ENCODE measurements at regions not wholly inside any gene's neighbourhood (a gene's known extent, or its start where the extent isn't known, plus 50 kb on each side); places are given as distances from the start of the nearest gene placed in this dataset.

DNA sequence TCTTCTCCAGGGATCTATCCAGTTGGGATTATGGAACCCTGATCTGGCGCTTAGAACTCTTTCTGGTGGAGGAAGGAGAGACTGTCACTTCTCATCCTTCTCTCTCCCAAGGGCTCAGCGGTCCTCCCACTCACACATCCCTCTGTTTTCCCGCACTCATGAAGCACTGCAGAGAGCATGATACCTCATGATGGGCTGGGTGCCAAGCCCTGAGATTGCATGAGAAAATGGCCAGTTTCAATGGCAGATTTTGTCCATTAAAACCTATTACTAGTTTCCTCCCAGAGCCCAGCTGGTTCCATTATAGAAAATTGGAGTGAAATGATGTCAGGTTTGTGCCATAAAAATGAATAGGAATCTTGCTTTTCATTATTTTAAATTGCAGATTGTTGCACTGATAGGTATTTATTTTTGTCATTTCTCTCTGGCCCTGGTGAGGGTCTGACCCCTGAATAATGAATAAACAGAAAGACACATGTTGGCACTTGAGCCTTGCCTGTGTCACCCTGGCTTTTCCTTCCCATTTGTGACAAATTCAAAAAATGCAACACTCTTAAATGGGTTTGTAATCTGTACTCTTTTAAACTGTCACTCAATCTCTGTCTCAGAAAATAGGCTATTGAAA, 1151.1 kb downstream of the TYW1 start:
- no peak overlapping the region for H3K4me3 ChIP-seq (ENCODE audit: insufficient read depth, low read depth, low read length, poor library complexity, severe bottlenecking)
- no peak for DNase-seq

GRCh38 chr7:68148440-68148839, 1151.8 kb downstream of the TYW1 start:
- Histone ChIP-seq H3K27me3 (replicated peaks; ENCODE audit: control insufficient read depth, insufficient read depth, low read length, poor library complexity, severe bottlenecking) (no peaks in the 10 kb centered on the region), H3K27ac (ENCODE audit: insufficient read depth, low read length, poor library complexity, severe bottlenecking) (no peak overlapping the region), H3K4me3 (ENCODE audit: insufficient read depth, low read depth, low read length, poor library complexity, severe bottlenecking) (no peak overlapping the region), H3K9me3 (ENCODE audit: control insufficient read depth, low read length) (no peaks in the 10 kb centered on the region), H3K4me1 (ENCODE audit: control insufficient read depth, insufficient read depth, low read length, poor library complexity, severe bottlenecking) (no peaks in the 10 kb centered on the region), H3K36me3 (ENCODE audit: control insufficient read depth, insufficient read depth, low read length) (no peaks in the 10 kb centered on the region)
- DNase-seq = no peak

More for the DNA sequence above, 1151.1 kb downstream of the TYW1 start:
- no peaks in the 10 kb centered on the region for H3K4me1 ChIP-seq (ENCODE audit: control insufficient read depth, insufficient read depth, low read length, poor library complexity, severe bottlenecking)
- H3K27ac ChIP-seq (ENCODE audit: insufficient read depth, low read length, poor library complexity, severe bottlenecking) = no peak overlapping the region
- H3K27me3 ChIP-seq (replicated peaks; ENCODE audit: control insufficient read depth, insufficient read depth, low read length, poor library complexity, severe bottlenecking) = no peaks in the 10 kb centered on the region
- no peaks in the 10 kb centered on the region for H3K9me3 ChIP-seq (ENCODE audit: control insufficient read depth, low read length)
- H3K36me3 ChIP-seq (ENCODE audit: control insufficient read depth, insufficient read depth, low read length) = no peaks in the 10 kb centered on the region

DNA sequence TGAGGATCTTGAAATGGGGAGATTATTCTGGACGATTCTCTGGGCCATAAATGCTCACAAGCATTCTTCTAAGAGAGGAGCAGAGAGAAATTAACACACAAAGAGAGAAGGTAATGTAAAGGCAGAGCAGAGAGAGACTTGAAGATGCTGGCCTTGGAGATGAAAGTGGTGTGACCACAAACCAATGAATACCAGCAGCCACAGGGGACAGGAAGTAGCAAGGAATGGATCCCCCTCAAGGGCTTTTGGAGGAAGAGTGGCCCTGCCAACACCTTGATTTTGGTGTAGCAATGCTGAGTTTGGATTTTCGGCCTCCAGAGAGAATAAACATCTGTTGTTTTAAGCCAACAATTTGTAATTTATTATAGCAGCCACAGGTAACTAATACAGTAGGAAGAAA, 1155.6 kb downstream of the TYW1 start:
- no peaks in the 10 kb centered on the region for H3K27me3 ChIP-seq (replicated peaks; ENCODE audit: control insufficient read depth, insufficient read depth, low read length, poor library complexity, severe bottlenecking)
- H3K27ac ChIP-seq (ENCODE audit: insufficient read depth, low read length, poor library complexity, severe bottlenecking) = no peak overlapping the region
- H3K4me1 ChIP-seq (ENCODE audit: control insufficient read depth, insufficient read depth, low read length, poor library complexity, severe bottlenecking) = no peaks in the 10 kb centered on the region
- H3K36me3 ChIP-seq (ENCODE audit: control insufficient read depth, insufficient read depth, low read length) = no peaks in the 10 kb centered on the region
- no peak overlapping the region for H3K4me3 ChIP-seq (ENCODE audit: insufficient read depth, low read depth, low read length, poor library complexity, severe bottlenecking)
- no peak for DNase-seq
- H3K9me3 ChIP-seq (ENCODE audit: control insufficient read depth, low read length) = no peaks in the 10 kb centered on the region

GRCh38 chr7:68155676-68156075, 1159.0 kb downstream of the TYW1 start:
- H3K4me3 ChIP-seq (ENCODE audit: insufficient read depth, low read depth, low read length, poor library complexity, severe bottlenecking) = no peak overlapping the region
- H3K9me3 ChIP-seq (ENCODE audit: control insufficient read depth, low read length) = no peaks in the 10 kb centered on the region
- no peaks in the 10 kb centered on the region for H3K27me3 ChIP-seq (replicated peaks; ENCODE audit: control insufficient read depth, insufficient read depth, low read length, poor library complexity, severe bottlenecking)
- no peak for DNase-seq
- H3K4me1 ChIP-seq (ENCODE audit: control insufficient read depth, insufficient read depth, low read length, poor library complexity, severe bottlenecking) = no peaks in the 10 kb centered on the region
- H3K36me3 ChIP-seq (ENCODE audit: control insufficient read depth, insufficient read depth, low read length) = no peaks in the 10 kb centered on the region
- H3K27ac ChIP-seq (ENCODE audit: insufficient read depth, low read length, poor library complexity, severe bottlenecking) = no peak overlapping the region

GRCh38 chr7:68158686-68159295, 1162.2 kb downstream of the TYW1 start:
- no peaks in the 10 kb centered on the region for H3K36me3 ChIP-seq (ENCODE audit: control insufficient read depth, insufficient read depth, low read length)
- H3K4me3 ChIP-seq (ENCODE audit: insufficient read depth, low read depth, low read length, poor library complexity, severe bottlenecking) = no peak overlapping the region
- H3K9me3 ChIP-seq (ENCODE audit: control insufficient read depth, low read length) = no peaks in the 10 kb centered on the region
- no peaks in the 10 kb centered on the region for H3K4me1 ChIP-seq (ENCODE audit: control insufficient read depth, insufficient read depth, low read length, poor library complexity, severe bottlenecking)
- H3K27ac ChIP-seq (ENCODE audit: insufficient read depth, low read length, poor library complexity, severe bottlenecking) = no peak overlapping the region
- no peak for DNase-seq
- no peaks in the 10 kb centered on the region for H3K27me3 ChIP-seq (replicated peaks; ENCODE audit: control insufficient read depth, insufficient read depth, low read length, poor library complexity, severe bottlenecking)

GRCh38 chr7:68162712-68163111, 1166.1 kb downstream of the TYW1 start:
- no peak for DNase-seq
- Histone ChIP-seq H3K27ac (ENCODE audit: insufficient read depth, low read length, poor library complexity, severe bottlenecking) (no peak overlapping the region), H3K36me3 (ENCODE audit: control insufficient read depth, insufficient read depth, low read length) (no peaks in the 10 kb centered on the region), H3K4me1 (ENCODE audit: control insufficient read depth, insufficient read depth, low read length, poor library complexity, severe bottlenecking) (no peaks in the 10 kb centered on the region), H3K9me3 (ENCODE audit: control insufficient read depth, low read length) (no peaks in the 10 kb centered on the region), H3K27me3 (replicated peaks; ENCODE audit: control insufficient read depth, insufficient read depth, low read length, poor library complexity, severe bottlenecking) (no peaks in the 10 kb centered on the region), H3K4me3 (ENCODE audit: insufficient read depth, low read depth, low read length, poor library complexity, severe bottlenecking) (no peak overlapping the region)

DNA sequence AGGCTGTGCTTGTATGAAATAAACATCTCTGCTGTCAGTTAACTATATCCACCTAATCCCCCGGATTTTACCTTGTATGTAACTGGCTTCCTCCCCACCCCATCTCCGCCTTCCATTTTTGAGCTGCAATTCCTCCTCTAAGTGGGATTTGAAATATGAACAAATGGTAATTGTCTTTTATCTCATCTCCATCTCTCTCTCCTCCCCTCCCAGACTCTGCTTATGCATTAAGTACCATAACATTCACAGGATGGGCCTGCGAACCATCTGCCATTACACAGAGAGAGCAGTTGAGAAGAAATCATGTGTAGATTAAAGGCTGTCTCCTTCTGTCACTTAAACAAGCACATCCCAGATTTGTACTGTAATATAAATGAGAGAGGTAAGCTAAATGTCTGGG, 1169.9 kb downstream of the TYW1 start:
- H3K4me1 ChIP-seq (ENCODE audit: control insufficient read depth, insufficient read depth, low read length, poor library complexity, severe bottlenecking) = no peaks in the 10 kb centered on the region
- no peak for DNase-seq
- no peaks in the 10 kb centered on the region for H3K9me3 ChIP-seq (ENCODE audit: control insufficient read depth, low read length)
- H3K4me3 ChIP-seq (ENCODE audit: insufficient read depth, low read depth, low read length, poor library complexity, severe bottlenecking) = no peak overlapping the region
- no peaks in the 10 kb centered on the region for H3K36me3 ChIP-seq (ENCODE audit: control insufficient read depth, insufficient read depth, low read length)
- H3K27me3 ChIP-seq (replicated peaks; ENCODE audit: control insufficient read depth, insufficient read depth, low read length, poor library complexity, severe bottlenecking) = no peaks in the 10 kb centered on the region
- H3K27ac ChIP-seq (ENCODE audit: insufficient read depth, low read length, poor library complexity, severe bottlenecking) = no peak overlapping the region

GRCh38 chr7:68173513-68173912, 1176.9 kb downstream of the TYW1 start:
- Histone ChIP-seq H3K9me3 (ENCODE audit: control insufficient read depth, low read length) (no peaks in the 10 kb centered on the region), H3K4me1 (ENCODE audit: control insufficient read depth, insufficient read depth, low read length, poor library complexity, severe bottlenecking) (no peaks in the 10 kb centered on the region), H3K36me3 (ENCODE audit: control insufficient read depth, insufficient read depth, low read length) (no peaks in the 10 kb centered on the region), H3K27ac (ENCODE audit: insufficient read depth, low read length, poor library complexity, severe bottlenecking) (no peak overlapping the region), H3K4me3 (ENCODE audit: insufficient read depth, low read depth, low read length, poor library complexity, severe bottlenecking) (no peak overlapping the region), H3K27me3 (replicated peaks; ENCODE audit: control insufficient read depth, insufficient read depth, low read length, poor library complexity, severe bottlenecking) (no peaks in the 10 kb centered on the region)
- no peak for DNase-seq

DNA sequence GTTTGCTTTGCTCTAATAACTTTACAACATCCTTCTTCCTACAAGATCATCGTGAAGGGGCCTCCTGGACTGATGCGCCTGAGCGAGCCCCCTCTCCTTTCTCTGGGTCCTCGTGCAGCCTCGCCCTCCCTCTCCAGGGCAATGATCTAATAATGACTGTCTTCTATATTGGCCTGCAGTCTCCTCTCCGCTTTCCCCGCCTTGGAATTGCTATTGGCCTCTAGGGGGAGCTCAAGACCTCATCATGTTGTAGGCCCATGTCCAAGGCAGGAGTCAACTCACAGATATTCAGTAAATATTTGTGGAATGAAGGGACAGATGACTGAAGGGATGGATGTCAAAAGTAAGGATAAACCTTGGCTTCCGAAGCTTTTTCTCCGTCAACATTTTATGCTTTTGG, 1180.3 kb downstream of the TYW1 start:
- no peaks in the 10 kb centered on the region for H3K36me3 ChIP-seq (ENCODE audit: control insufficient read depth, insufficient read depth, low read length)
- no peak overlapping the region for H3K27ac ChIP-seq (ENCODE audit: insufficient read depth, low read length, poor library complexity, severe bottlenecking)
- no peaks in the 10 kb centered on the region for H3K9me3 ChIP-seq (ENCODE audit: control insufficient read depth, low read length)
- H3K4me1 ChIP-seq (ENCODE audit: control insufficient read depth, insufficient read depth, low read length, poor library complexity, severe bottlenecking) = no peaks in the 10 kb centered on the region
- no peak for DNase-seq
- H3K27me3 ChIP-seq (replicated peaks; ENCODE audit: control insufficient read depth, insufficient read depth, low read length, poor library complexity, severe bottlenecking) = no peaks in the 10 kb centered on the region
- no peak overlapping the region for H3K4me3 ChIP-seq (ENCODE audit: insufficient read depth, low read depth, low read length, poor library complexity, severe bottlenecking)

DNA sequence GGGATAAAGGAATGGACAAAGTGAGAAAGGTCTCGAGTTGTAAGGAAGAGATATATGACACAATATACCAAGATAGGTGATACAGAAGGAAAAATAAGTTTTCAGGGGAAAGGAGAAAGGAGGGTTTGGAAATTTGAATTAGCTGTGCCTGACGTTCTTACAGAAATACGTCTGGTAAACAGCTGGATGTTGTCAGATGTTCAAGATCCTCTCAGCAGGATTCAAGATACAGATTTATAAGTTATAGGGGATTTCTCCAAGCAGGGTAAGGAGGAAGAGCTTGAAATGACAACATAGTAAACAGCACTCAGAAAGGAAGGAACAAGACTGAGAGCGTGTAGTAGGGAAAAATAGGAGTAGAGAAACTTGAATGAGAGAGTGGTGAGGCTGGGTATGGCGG, 1184.1 kb downstream of the TYW1 start:
- Histone ChIP-seq H3K4me1 (ENCODE audit: control insufficient read depth, insufficient read depth, low read length, poor library complexity, severe bottlenecking) (no peaks in the 10 kb centered on the region), H3K27me3 (replicated peaks; ENCODE audit: control insufficient read depth, insufficient read depth, low read length, poor library complexity, severe bottlenecking) (no peaks in the 10 kb centered on the region), H3K27ac (ENCODE audit: insufficient read depth, low read length, poor library complexity, severe bottlenecking) (no peak overlapping the region), H3K4me3 (ENCODE audit: insufficient read depth, low read depth, low read length, poor library complexity, severe bottlenecking) (no peak overlapping the region), H3K36me3 (ENCODE audit: control insufficient read depth, insufficient read depth, low read length) (no peaks in the 10 kb centered on the region), H3K9me3 (ENCODE audit: control insufficient read depth, low read length) (no peaks in the 10 kb centered on the region)
- no peak for DNase-seq
